ENCODE measurements at regions not wholly inside any gene's neighbourhood (a gene's known extent, or its start where the extent isn't known, plus 50 kb on each side); places are given as distances from the start of the nearest gene placed in this dataset.
"Not testable (repeated sequence)": the region's sequence is repeated elsewhere in the genome, so short reads cannot be mapped to it uniquely, and the experiment has no call there.

- H3K27me3 Mint-ChIP-seq (ENCODE audit: unreplicated experiment), result peaks cover 7% of the 10 kb centered on the region
Observed at GRCh38 chr1:172781513-172782140, 122.7 kb downstream of the FASLG start.

GRCh38 chr1:172789840-172790239, 130.9 kb downstream of the FASLG start:
- no peak for DNase-seq (ENCODE audit: extremely low spot score, unreplicated experiment)
- no peak for TF ChIP-seq CTCF (IDR thresholded peaks at IDR 0.05)
- no peaks in the 10 kb centered on the region for H3K4me1 Mint-ChIP-seq (ENCODE audit: unreplicated experiment)
- H3K36me3 Mint-ChIP-seq (ENCODE audit: unreplicated experiment), result no peaks in the 10 kb centered on the region
- no peak overlapping the region for H3K4me3 Mint-ChIP-seq (ENCODE audit: unreplicated experiment)
- H3K27ac Mint-ChIP-seq (ENCODE audit: unreplicated experiment), result no peak overlapping the region
- peaks cover 16% of the 10 kb centered on the region for H3K27me3 Mint-ChIP-seq (ENCODE audit: unreplicated experiment)
- peaks cover 5% of the 10 kb centered on the region for H3K9me3 Mint-ChIP-seq (ENCODE audit: unreplicated experiment)

More at GRCh38 chr1:172781513-172782140, 122.7 kb downstream of the FASLG start:
- H3K27ac Mint-ChIP-seq (ENCODE audit: unreplicated experiment), result no peak overlapping the region
- peaks cover 15% of the 10 kb centered on the region for H3K9me3 Mint-ChIP-seq (ENCODE audit: unreplicated experiment)
- H3K4me1 Mint-ChIP-seq (ENCODE audit: unreplicated experiment), result peaks cover 4% of the 10 kb centered on the region
- no peak for DNase-seq (ENCODE audit: extremely low spot score, unreplicated experiment)
- H3K4me3 Mint-ChIP-seq (ENCODE audit: unreplicated experiment), result no peak overlapping the region
- peaks cover 2% of the 10 kb centered on the region for H3K36me3 Mint-ChIP-seq (ENCODE audit: unreplicated experiment)
- no peak for TF ChIP-seq CTCF (IDR thresholded peaks at IDR 0.05)

GRCh38 chr1:172790245-172790644, 131.3 kb downstream of the FASLG start:
- Mint-ChIP-seq H3K27ac (ENCODE audit: unreplicated experiment) (no peak overlapping the region), H3K27me3 (ENCODE audit: unreplicated experiment) (peaks cover 19% of the 10 kb centered on the region), H3K4me3 (ENCODE audit: unreplicated experiment) (no peak overlapping the region), H3K36me3 (ENCODE audit: unreplicated experiment) (no peaks in the 10 kb centered on the region), H3K9me3 (ENCODE audit: unreplicated experiment) (peaks cover 5% of the 10 kb centered on the region), H3K4me1 (ENCODE audit: unreplicated experiment) (no peaks in the 10 kb centered on the region)
- DNase-seq (ENCODE audit: extremely low spot score, unreplicated experiment), result no peak
- TF ChIP-seq CTCF (IDR thresholded peaks at IDR 0.05), result no peak

GRCh38 chr1:172793823-172794222, 134.9 kb downstream of the FASLG start:
- Mint-ChIP-seq H3K4me1 (ENCODE audit: unreplicated experiment) (no peaks in the 10 kb centered on the region), H3K4me3 (ENCODE audit: unreplicated experiment) (no peak overlapping the region), H3K27me3 (ENCODE audit: unreplicated experiment) (peaks cover 21% of the 10 kb centered on the region), H3K27ac (ENCODE audit: unreplicated experiment) (no peak overlapping the region), H3K36me3 (ENCODE audit: unreplicated experiment) (no peaks in the 10 kb centered on the region), H3K9me3 (ENCODE audit: unreplicated experiment) (no peaks in the 10 kb centered on the region)
- DNase-seq (ENCODE audit: extremely low spot score, unreplicated experiment), result no peak
- TF ChIP-seq CTCF (IDR thresholded peaks at IDR 0.05), result no peak

DNA sequence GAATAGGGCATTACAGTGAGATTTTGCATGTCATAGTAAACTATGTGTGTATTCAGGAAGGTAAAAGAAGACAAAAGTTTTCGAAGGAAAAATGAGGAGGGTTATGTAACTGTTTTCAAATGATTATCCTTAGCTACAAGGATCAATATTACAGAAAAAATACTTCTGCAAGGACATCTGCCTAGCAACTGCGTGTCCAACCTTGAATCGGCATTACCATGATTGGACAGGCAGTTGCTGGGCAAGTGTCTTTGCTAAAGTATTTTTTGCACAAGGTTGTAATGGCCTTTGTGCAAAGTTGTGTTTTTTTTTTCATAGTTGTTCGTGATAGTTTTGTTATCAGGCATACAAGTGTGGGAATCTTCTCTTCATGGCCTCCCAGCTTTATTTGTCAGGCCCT, 136.8 kb downstream of the FASLG start:
- TF ChIP-seq CTCF (IDR thresholded peaks at IDR 0.05), result no peak
- Mint-ChIP-seq H3K4me1 (ENCODE audit: unreplicated experiment) (no peaks in the 10 kb centered on the region), H3K27ac (ENCODE audit: unreplicated experiment) (no peak overlapping the region), H3K9me3 (ENCODE audit: unreplicated experiment) (no peaks in the 10 kb centered on the region), H3K27me3 (ENCODE audit: unreplicated experiment) (peaks cover 15% of the 10 kb centered on the region), H3K36me3 (ENCODE audit: unreplicated experiment) (no peaks in the 10 kb centered on the region), H3K4me3 (ENCODE audit: unreplicated experiment) (no peak overlapping the region)
- DNase-seq (ENCODE audit: extremely low spot score, unreplicated experiment), result no peak

DNA sequence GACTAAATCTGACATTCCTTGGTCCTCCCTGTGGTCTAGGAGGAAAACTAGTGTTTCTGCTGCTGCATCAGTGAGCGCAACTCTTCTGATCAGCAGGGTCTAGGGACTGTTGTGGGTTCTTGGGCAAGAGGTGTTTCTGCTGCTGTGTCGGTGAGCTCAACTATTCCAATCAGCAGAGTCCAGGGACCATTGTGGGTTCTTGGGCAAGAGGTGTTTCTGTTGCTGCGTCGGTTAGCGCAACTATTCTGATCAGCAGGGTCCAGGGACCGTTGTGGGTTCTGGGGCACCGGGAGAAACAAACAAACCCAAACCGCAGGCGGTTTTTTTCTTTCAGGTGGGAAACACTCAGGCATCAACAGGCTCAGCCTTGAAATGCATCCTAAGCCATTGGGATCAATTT, 140.9 kb downstream of the FASLG start:
- not testable (repeated sequence) for H3K36me3 Mint-ChIP-seq (ENCODE audit: unreplicated experiment); DNase-seq (ENCODE audit: extremely low spot score, unreplicated experiment); H3K27ac Mint-ChIP-seq (ENCODE audit: unreplicated experiment); H3K27me3 Mint-ChIP-seq (ENCODE audit: unreplicated experiment); H3K4me3 Mint-ChIP-seq (ENCODE audit: unreplicated experiment); H3K4me1 Mint-ChIP-seq (ENCODE audit: unreplicated experiment); H3K9me3 Mint-ChIP-seq (ENCODE audit: unreplicated experiment)
